ENCODE measurements at regions not wholly inside any gene's neighbourhood (a gene's known extent, or its start where the extent isn't known, plus 50 kb on each side); places are given as distances from the start of the nearest gene placed in this dataset.

- Histone ChIP-seq H3K4me3 (ENCODE audit: low read length) (no peak overlapping the region), H3K27me3 (ENCODE audit: control insufficient read depth, insufficient read depth, low read length) (no peaks in the 10 kb centered on the region), H3K4me1 (ENCODE audit: control insufficient read depth, insufficient read depth, low read length) (no peaks in the 10 kb centered on the region), H3K36me3 (ENCODE audit: insufficient read depth, low read length) (no peaks in the 10 kb centered on the region), H3K9me3 (replicated peaks; ENCODE audit: low read length) (no peaks in the 10 kb centered on the region), H3K4me2 (ENCODE audit: low read length) (no peak overlapping the region), H3K9ac (ENCODE audit: low read depth, low read length) (no peak overlapping the region)
Observed at GRCh38 chr9:111193095-111193494, 136.9 kb downstream of the OR2K2 start.

GRCh38 chr9:111192650-111193049 lies 137.4 kb downstream of the OR2K2 start:
- Histone ChIP-seq H3K4me1 (ENCODE audit: control insufficient read depth, insufficient read depth, low read length) (no peaks in the 10 kb centered on the region), H3K27me3 (ENCODE audit: control insufficient read depth, insufficient read depth, low read length) (no peaks in the 10 kb centered on the region), H3K36me3 (ENCODE audit: insufficient read depth, low read length) (no peaks in the 10 kb centered on the region), H3K9me3 (replicated peaks; ENCODE audit: low read length) (no peaks in the 10 kb centered on the region), H3K9ac (ENCODE audit: low read depth, low read length) (no peak overlapping the region), H3K4me3 (ENCODE audit: low read length) (no peak overlapping the region), H3K4me2 (ENCODE audit: low read length) (no peak overlapping the region)

- Histone ChIP-seq H3K4me2 (ENCODE audit: low read length) (no peak overlapping the region), H3K27me3 (ENCODE audit: control insufficient read depth, insufficient read depth, low read length) (no peaks in the 10 kb centered on the region), H3K9me3 (replicated peaks; ENCODE audit: low read length) (no peaks in the 10 kb centered on the region)
Observed at GRCh38 chr9:111190347-111190746, 139.7 kb downstream of the OR2K2 start.

GRCh38 chr9:111187376-111187775 lies 142.6 kb downstream of the OR2K2 start:
- H3K9me3 ChIP-seq (replicated peaks; ENCODE audit: low read length), result no peaks in the 10 kb centered on the region
- no peaks in the 10 kb centered on the region for H3K36me3 ChIP-seq (ENCODE audit: insufficient read depth, low read length)
- H3K4me3 ChIP-seq (ENCODE audit: low read length), result no peak overlapping the region
- peaks cover 3% of the 10 kb centered on the region for H3K4me1 ChIP-seq (ENCODE audit: control insufficient read depth, insufficient read depth, low read length)
- no peak overlapping the region for H3K4me2 ChIP-seq (ENCODE audit: low read length)
- H3K9ac ChIP-seq (ENCODE audit: low read depth, low read length), result no peak overlapping the region
- H3K27me3 ChIP-seq (ENCODE audit: control insufficient read depth, insufficient read depth, low read length), result no peaks in the 10 kb centered on the region

More at GRCh38 chr9:111190347-111190746, 139.7 kb downstream of the OR2K2 start:
- Histone ChIP-seq H3K9ac (ENCODE audit: low read depth, low read length) (no peak overlapping the region), H3K4me3 (ENCODE audit: low read length) (no peak overlapping the region), H3K4me1 (ENCODE audit: control insufficient read depth, insufficient read depth, low read length) (peaks cover 3% of the 10 kb centered on the region), H3K36me3 (ENCODE audit: insufficient read depth, low read length) (no peaks in the 10 kb centered on the region)

GRCh38 chr9:111186021-111186530 lies 143.9 kb downstream of the OR2K2 start:
- Histone ChIP-seq H3K27me3 (ENCODE audit: control insufficient read depth, insufficient read depth, low read length) (no peaks in the 10 kb centered on the region), H3K4me2 (ENCODE audit: low read length) (no peak overlapping the region), H3K9ac (ENCODE audit: low read depth, low read length) (no peak overlapping the region), H3K36me3 (ENCODE audit: insufficient read depth, low read length) (no peaks in the 10 kb centered on the region), H3K4me3 (ENCODE audit: low read length) (no peak overlapping the region), H3K9me3 (replicated peaks; ENCODE audit: low read length) (no peaks in the 10 kb centered on the region), H3K4me1 (ENCODE audit: control insufficient read depth, insufficient read depth, low read length) (peaks cover 3% of the 10 kb centered on the region)

- Histone ChIP-seq H3K4me1 (ENCODE audit: control insufficient read depth, insufficient read depth, low read length) (peaks cover 18% of the 10 kb centered on the region), H3K9ac (ENCODE audit: low read depth, low read length) (no peak overlapping the region), H3K4me3 (ENCODE audit: low read length) (no peak overlapping the region), H3K9me3 (replicated peaks; ENCODE audit: low read length) (no peaks in the 10 kb centered on the region), H3K4me2 (ENCODE audit: low read length) (no peak overlapping the region), H3K36me3 (ENCODE audit: insufficient read depth, low read length) (no peaks in the 10 kb centered on the region), H3K27me3 (ENCODE audit: control insufficient read depth, insufficient read depth, low read length) (no peaks in the 10 kb centered on the region)
Observed at GRCh38 chr9:111180811-111181210, 142.5 kb upstream of the LPAR1 start.

GRCh38 chr9:111179577-111179976 lies 141.3 kb upstream of the LPAR1 start:
- Histone ChIP-seq H3K4me1 (ENCODE audit: control insufficient read depth, insufficient read depth, low read length) (peaks cover 18% of the 10 kb centered on the region), H3K4me2 (ENCODE audit: low read length) (no peak overlapping the region), H3K27me3 (ENCODE audit: control insufficient read depth, insufficient read depth, low read length) (no peaks in the 10 kb centered on the region), H3K36me3 (ENCODE audit: insufficient read depth, low read length) (no peaks in the 10 kb centered on the region), H3K9ac (ENCODE audit: low read depth, low read length) (no peak overlapping the region), H3K4me3 (ENCODE audit: low read length) (no peak overlapping the region), H3K9me3 (replicated peaks; ENCODE audit: low read length) (no peaks in the 10 kb centered on the region)

- H3K9me3 ChIP-seq (replicated peaks; ENCODE audit: low read length), result no peaks in the 10 kb centered on the region
- no peaks in the 10 kb centered on the region for H3K27me3 ChIP-seq (ENCODE audit: control insufficient read depth, insufficient read depth, low read length)
- H3K4me2 ChIP-seq (ENCODE audit: low read length), result peak overlapping the region; percentile 34
- no peak overlapping the region for H3K9ac ChIP-seq (ENCODE audit: low read depth, low read length)
- H3K4me3 ChIP-seq (ENCODE audit: low read length), result no peak overlapping the region
- peaks cover 18% of the 10 kb centered on the region for H3K4me1 ChIP-seq (ENCODE audit: control insufficient read depth, insufficient read depth, low read length)
- H3K36me3 ChIP-seq (ENCODE audit: insufficient read depth, low read length), result no peaks in the 10 kb centered on the region
Observed at GRCh38 chr9:111178331-111179055, 140.2 kb upstream of the LPAR1 start.

GRCh38 chr9:111176511-111176910 lies 138.2 kb upstream of the LPAR1 start:
- H3K4me3 ChIP-seq (ENCODE audit: low read length), result no peak overlapping the region
- no peaks in the 10 kb centered on the region for H3K9me3 ChIP-seq (replicated peaks; ENCODE audit: low read length)
- no peaks in the 10 kb centered on the region for H3K27me3 ChIP-seq (ENCODE audit: control insufficient read depth, insufficient read depth, low read length)
- peaks cover 18% of the 10 kb centered on the region for H3K4me1 ChIP-seq (ENCODE audit: control insufficient read depth, insufficient read depth, low read length)
- H3K36me3 ChIP-seq (ENCODE audit: insufficient read depth, low read length), result no peaks in the 10 kb centered on the region
- no peak overlapping the region for H3K4me2 ChIP-seq (ENCODE audit: low read length)
- H3K9ac ChIP-seq (ENCODE audit: low read depth, low read length), result no peak overlapping the region

GRCh38 chr9:111175350-111175749 lies 137.1 kb upstream of the LPAR1 start:
- Histone ChIP-seq H3K36me3 (ENCODE audit: insufficient read depth, low read length) (no peaks in the 10 kb centered on the region), H3K9ac (ENCODE audit: low read depth, low read length) (no peak overlapping the region), H3K4me1 (ENCODE audit: control insufficient read depth, insufficient read depth, low read length) (peaks cover 18% of the 10 kb centered on the region)

GRCh38 chr9:111167341-111167740 lies 129.1 kb upstream of the LPAR1 start:
- Histone ChIP-seq H3K36me3 (ENCODE audit: insufficient read depth, low read length) (no peaks in the 10 kb centered on the region), H3K9ac (ENCODE audit: low read depth, low read length) (no peak overlapping the region), H3K4me2 (ENCODE audit: low read length) (no peak overlapping the region), H3K4me3 (ENCODE audit: low read length) (no peak overlapping the region), H3K4me1 (ENCODE audit: control insufficient read depth, insufficient read depth, low read length) (no peaks in the 10 kb centered on the region), H3K9me3 (replicated peaks; ENCODE audit: low read length) (no peaks in the 10 kb centered on the region), H3K27me3 (ENCODE audit: control insufficient read depth, insufficient read depth, low read length) (no peaks in the 10 kb centered on the region)

More at GRCh38 chr9:111175350-111175749, 137.1 kb upstream of the LPAR1 start:
- Histone ChIP-seq H3K4me2 (ENCODE audit: low read length) (no peak overlapping the region), H3K27me3 (ENCODE audit: control insufficient read depth, insufficient read depth, low read length) (no peaks in the 10 kb centered on the region), H3K9me3 (replicated peaks; ENCODE audit: low read length) (no peaks in the 10 kb centered on the region), H3K4me3 (ENCODE audit: low read length) (no peak overlapping the region)
